ENCODE measurements at regions not wholly inside any gene's neighbourhood (a gene's known extent, or its start where the extent isn't known, plus 50 kb on each side); places are given as distances from the start of the nearest gene placed in this dataset.

- DNase-seq, result no peak
Observed at GRCh38 chr17:54841656-54842055, 59.0 kb upstream of the TOM1L1 start.

GRCh38 chr17:54844233-54844632 lies 56.4 kb upstream of the TOM1L1 start:
- DNase-seq, result no peak

GRCh38 chr17:54848368-54848987 lies 52.2 kb upstream of the TOM1L1 start:
- DNase-seq, result no peak

GRCh38 chr17:54849660-54850059 lies 51.0 kb upstream of the TOM1L1 start:
- DNase-seq, result no peak
